ENCODE measurements at regions not wholly inside any gene's neighbourhood (a gene's known extent, or its start where the extent isn't known, plus 50 kb on each side); places are given as distances from the start of the nearest gene placed in this dataset.

- no peak overlapping the region for H3K27ac ChIP-seq (ENCODE audit: low read depth, low read length)
- DNase-seq (ENCODE audit: low read depth, low spot score), result no peak
- CTCF ChIA-PET, result no interaction called here
- H3K4me3 ChIP-seq (ENCODE audit: low read depth, low read length), result no peak overlapping the region
- POLR2A ChIA-PET, result no interaction called here
- no peaks in the 10 kb centered on the region for H3K9me3 ChIP-seq (ENCODE audit: control insufficient read depth, insufficient read depth, low read length)
- H3K27me3 ChIP-seq (ENCODE audit: control insufficient read depth, insufficient read depth, low read length), result no peaks in the 10 kb centered on the region
- no peak for TF ChIP-seq CTCF (IDR thresholded peaks at IDR 0.05; ENCODE audit: low read depth, low read length)
These were observed 1181.4 kb upstream of the AMELY start for GRCh38 chrY:8092926-8093325.

GRCh38 chrY:8085925-8086324 is 1174.4 kb upstream of the AMELY start:
- no peaks in the 10 kb centered on the region for H3K9me3 ChIP-seq (ENCODE audit: control insufficient read depth, insufficient read depth, low read length)
- no peak for TF ChIP-seq CTCF (IDR thresholded peaks at IDR 0.05; ENCODE audit: low read depth, low read length)
- ChIA-PET CTCF (no interaction called here), POLR2A (no interaction called here)
- H3K27me3 ChIP-seq (ENCODE audit: control insufficient read depth, insufficient read depth, low read length), result no peaks in the 10 kb centered on the region
- DNase-seq (ENCODE audit: low read depth, low spot score), result no peak
- no peak overlapping the region for H3K27ac ChIP-seq (ENCODE audit: low read depth, low read length)
- no peak overlapping the region for H3K4me3 ChIP-seq (ENCODE audit: low read depth, low read length)

- no peak for DNase-seq (ENCODE audit: low read depth, low spot score)
- ChIA-PET CTCF (no interaction called here), POLR2A (no interaction called here)
- TF ChIP-seq CTCF (IDR thresholded peaks at IDR 0.05; ENCODE audit: low read depth, low read length), result no peak
- Histone ChIP-seq H3K9me3 (ENCODE audit: control insufficient read depth, insufficient read depth, low read length) (no peaks in the 10 kb centered on the region), H3K4me3 (ENCODE audit: low read depth, low read length) (no peak overlapping the region), H3K27me3 (ENCODE audit: control insufficient read depth, insufficient read depth, low read length) (no peaks in the 10 kb centered on the region), H3K27ac (ENCODE audit: low read depth, low read length) (no peak overlapping the region)
These were observed 1172.6 kb upstream of the AMELY start for GRCh38 chrY:8084192-8084591.

- TF ChIP-seq CTCF (IDR thresholded peaks at IDR 0.05; ENCODE audit: low read depth, low read length), result no peak
- Histone ChIP-seq H3K27ac (ENCODE audit: low read depth, low read length) (no peak overlapping the region), H3K27me3 (ENCODE audit: control insufficient read depth, insufficient read depth, low read length) (no peaks in the 10 kb centered on the region), H3K9me3 (ENCODE audit: control insufficient read depth, insufficient read depth, low read length) (no peaks in the 10 kb centered on the region), H3K4me3 (ENCODE audit: low read depth, low read length) (no peak overlapping the region)
- DNase-seq (ENCODE audit: low read depth, low spot score), result no peak
- ChIA-PET CTCF (no interaction called here), POLR2A (no interaction called here)
These were observed 1169.6 kb upstream of the AMELY start for GRCh38 chrY:8081151-8081550.

- TF ChIP-seq CTCF (IDR thresholded peaks at IDR 0.05; ENCODE audit: low read depth, low read length), result no peak
- no peak for DNase-seq (ENCODE audit: low read depth, low spot score)
- H3K27me3 ChIP-seq (ENCODE audit: control insufficient read depth, insufficient read depth, low read length), result no peaks in the 10 kb centered on the region
- CTCF ChIA-PET, result no interaction called here
- no peak overlapping the region for H3K27ac ChIP-seq (ENCODE audit: low read depth, low read length)
- H3K9me3 ChIP-seq (ENCODE audit: control insufficient read depth, insufficient read depth, low read length), result no peaks in the 10 kb centered on the region
- POLR2A ChIA-PET, result no interaction called here
- H3K4me3 ChIP-seq (ENCODE audit: low read depth, low read length), result no peak overlapping the region
These were observed 1153.7 kb upstream of the AMELY start for GRCh38 chrY:8065220-8065619.

Measured in AG04450 (cell line).